Right lobe of liver (tissue), 4 donors: ENCODE measurements at regions not wholly inside any gene's neighbourhood (a gene's known extent, or its start where the extent isn't known, plus 50 kb on each side); places are given as distances from the start of the nearest gene placed in this dataset.

ENCODE experiments used
- CTCF ChIP-seq, 4 donors: fragments of 200-600 bp in 3 of 4; fragments of 450-650 bp in 1 of 4; IDR thresholded peaks; one replicate each; pipeline versions ENCODE4 v1.5.1 to v1.8.0; 2016 to 2022; ENCODE audit warnings: antibody characterized with exemption in 4 of 4, mild to moderate bottlenecking in 2 of 4
- POLR2A ChIP-seq: fragments of 450-650 bp; IDR thresholded peaks from one replicate; pipeline ENCODE4 v1.6.1; 2017; ENCODE audit warnings: antibody characterized with exemption, mild to moderate bottlenecking
- donor health status: DM: no; HTN: no; CAD: no.
- donor health status: DM: no; HTN: no; CAD: no.
- donor health status: DM: no; HTN: yes; CAD: no.

GRCh38 chr9:110050925-110051355 is 157.0 kb downstream of the C9orf152 start:
- TF ChIP-seq POLR2A, result no peak
- no peak for TF ChIP-seq CTCF (IDR thresholded peaks at IDR 0.05)
